Thyroid gland (tissue), 4 donors: ENCODE measurements at regions not wholly inside any gene's neighbourhood (a gene's known extent, or its start where the extent isn't known, plus 50 kb on each side); places are given as distances from the start of the nearest gene placed in this dataset.

Experiments used
- DNase-seq, 2 donors: peaks; one replicate each; pipeline ENCODE4 v3.0.0-alpha.2; 2019
- H3K27ac ChIP-seq, 3 donors: fragments of 200-600 bp; sonication (generic); 1 replicate in 2 of 3; 2 replicates in 1 of 3; pipeline ENCODE4 v1.5.1; 2016 to 2019; ENCODE audit warnings: mild to moderate bottlenecking in 1 of 3, moderate library complexity in 1 of 3
- H3K27me3 ChIP-seq: fragments of 200-600 bp; sonication (generic); one replicate; pipeline ENCODE4 v1.5.1; 2019
- H3K36me3 ChIP-seq, 2 donors: fragments of 200-600 bp; sonication (generic); one replicate each; pipeline ENCODE4 v1.5.1; 2016 to 2019
- H3K4me1 ChIP-seq, 2 donors: fragments of 200-600 bp; sonication (generic); one replicate each; pipeline ENCODE4 v1.5.1; 2017 to 2019
- H3K4me3 ChIP-seq, 3 donors: fragments of 200-600 bp; sonication (generic); replicated peaks in 1 of 3; 1 replicate in 2 of 3; 2 replicates in 1 of 3; pipeline ENCODE4 v1.5.1; 2016; ENCODE audit warnings: mild to moderate bottlenecking in 1 of 3
- H3K9me3 ChIP-seq: fragments of 200-600 bp; sonication (generic); one replicate; pipeline ENCODE4 v1.5.1; 2017
- POLR2A ChIP-seq, 2 donors: fragments of 450-650 bp; IDR thresholded peaks; one replicate each; pipeline ENCODE4 v1.6.1; 2017; ENCODE audit warnings: antibody characterized with exemption in 2 of 2, mild to moderate bottlenecking in 2 of 2, moderate library complexity in 1 of 2
- WGBS, 2 donors: methylation state at CpG; one replicate each; pipeline ENCODE4 v1.1.5; 2017; 5-methylcytosine and 5-hydroxymethylcytosine counted together
- intact Hi-C: fragments of 100-400 bp; cut with DNase I; formaldehyde crosslinking; loops from one replicate; pipeline ENCODE4 v1.15.1; 2023
- TF ChIP-seq, protein P1 (sequence below), 6 experiments: fragments of 200-600 bp in 3 of 6; fragments of 450-650 bp in 3 of 6; sonication (generic) in 3 of 6; IDR thresholded peaks; one replicate each; pipeline ENCODE4 v1.5.1; 2016 to 2019; ENCODE audit warnings: antibody characterized with exemption in 6 of 6, mild to moderate bottlenecking in 2 of 6, inconsistent platforms in 1 of 6, moderate library complexity in 1 of 6

DNA sequence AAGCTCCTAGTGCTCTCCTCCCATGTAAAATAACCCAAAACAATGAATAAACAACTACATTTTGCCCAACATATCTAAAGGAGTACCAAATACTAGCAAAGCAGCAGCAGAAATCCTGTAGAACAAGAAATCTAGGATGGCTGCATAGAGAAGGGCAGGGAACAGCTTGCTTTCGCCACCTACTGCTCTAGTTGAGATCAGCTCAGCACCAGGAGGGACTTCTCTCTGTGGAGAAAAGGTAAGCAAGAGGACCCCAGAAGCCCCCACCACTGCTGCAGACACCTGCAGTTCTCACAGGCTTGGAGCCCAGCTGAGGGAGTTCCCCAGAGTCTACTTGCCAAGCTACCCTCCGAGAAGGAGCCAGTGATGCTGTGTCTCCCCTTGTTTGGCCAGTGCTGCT lies 243.0 kb upstream of the CHST9 start:
- TF ChIP-seq, protein P1, sequence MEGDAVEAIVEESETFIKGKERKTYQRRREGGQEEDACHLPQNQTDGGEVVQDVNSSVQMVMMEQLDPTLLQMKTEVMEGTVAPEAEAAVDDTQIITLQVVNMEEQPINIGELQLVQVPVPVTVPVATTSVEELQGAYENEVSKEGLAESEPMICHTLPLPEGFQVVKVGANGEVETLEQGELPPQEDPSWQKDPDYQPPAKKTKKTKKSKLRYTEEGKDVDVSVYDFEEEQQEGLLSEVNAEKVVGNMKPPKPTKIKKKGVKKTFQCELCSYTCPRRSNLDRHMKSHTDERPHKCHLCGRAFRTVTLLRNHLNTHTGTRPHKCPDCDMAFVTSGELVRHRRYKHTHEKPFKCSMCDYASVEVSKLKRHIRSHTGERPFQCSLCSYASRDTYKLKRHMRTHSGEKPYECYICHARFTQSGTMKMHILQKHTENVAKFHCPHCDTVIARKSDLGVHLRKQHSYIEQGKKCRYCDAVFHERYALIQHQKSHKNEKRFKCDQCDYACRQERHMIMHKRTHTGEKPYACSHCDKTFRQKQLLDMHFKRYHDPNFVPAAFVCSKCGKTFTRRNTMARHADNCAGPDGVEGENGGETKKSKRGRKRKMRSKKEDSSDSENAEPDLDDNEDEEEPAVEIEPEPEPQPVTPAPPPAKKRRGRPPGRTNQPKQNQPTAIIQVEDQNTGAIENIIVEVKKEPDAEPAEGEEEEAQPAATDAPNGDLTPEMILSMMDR (IDR thresholded peaks at IDR 0.05): no peak
- no peak for TF ChIP-seq POLR2A (IDR thresholded peaks at IDR 0.05)
- DNase-seq: no peak
- 82% methylated on average over 2 of the region's 2 CpGs for WGBS, 2 donors
- Histone ChIP-seq H3K4me1 (no peaks in the 10 kb centered on the region), H3K4me3 (no peak overlapping the region), H3K9me3 (no peaks in the 10 kb centered on the region), H3K27ac (no peak overlapping the region), H3K27me3 (no peaks in the 10 kb centered on the region), H3K36me3 (no peaks in the 10 kb centered on the region)
- intact Hi-C loops: no loop called here

DNA sequence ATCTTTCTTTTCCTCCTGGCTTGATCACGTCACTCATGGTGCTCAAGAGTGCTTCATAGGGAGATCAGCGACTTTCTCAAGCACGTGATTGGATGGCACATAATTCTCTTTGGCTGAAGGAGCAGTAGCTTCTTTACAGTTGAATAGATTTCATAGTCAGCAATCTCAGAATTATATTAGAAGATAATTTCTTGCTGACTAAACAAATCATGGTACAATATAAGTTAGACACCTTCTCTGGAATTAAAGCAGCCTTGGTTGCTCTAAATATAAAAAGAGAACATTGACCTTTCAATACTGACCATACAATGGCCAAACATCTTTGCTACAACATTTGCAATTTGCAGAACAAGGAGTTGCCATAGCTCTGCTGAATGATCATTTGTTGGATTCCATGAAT lies 238.5 kb upstream of the CHST9 start:
- TF ChIP-seq, protein P1 (IDR thresholded peaks at IDR 0.05): no peak
- no peak for TF ChIP-seq POLR2A (IDR thresholded peaks at IDR 0.05)
- DNase-seq: no peak
- Histone ChIP-seq H3K36me3 (no peaks in the 10 kb centered on the region), H3K4me1 (no peaks in the 10 kb centered on the region), H3K9me3 (no peaks in the 10 kb centered on the region), H3K4me3 (no peak overlapping the region), H3K27ac (no peak overlapping the region), H3K27me3 (no peaks in the 10 kb centered on the region)
- 35 to 50% methylated on average over 3 of the region's 3 CpGs for WGBS, 2 donors
- intact Hi-C loops: no loop called here

DNA sequence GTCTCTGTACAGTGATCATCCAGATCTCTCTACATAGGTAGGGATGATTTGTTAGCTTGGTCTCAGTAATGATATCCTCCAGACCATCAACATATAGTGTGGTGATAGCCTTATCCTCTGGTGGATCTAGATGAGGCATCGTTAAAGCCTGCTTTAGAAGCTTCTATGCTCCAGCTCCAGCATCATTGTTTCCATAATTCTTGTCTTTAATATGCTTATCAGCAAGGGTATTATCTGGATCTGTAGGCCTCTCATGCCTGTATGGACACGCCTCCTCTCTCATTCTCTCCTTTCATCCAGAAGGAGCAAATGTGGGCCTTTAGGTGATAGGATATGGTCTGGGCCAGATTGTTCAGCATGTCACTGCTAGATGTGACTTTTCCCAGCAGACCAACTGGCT lies 234.5 kb upstream of the CHST9 start:
- DNase-seq: no peak
- Histone ChIP-seq H3K4me1 (no peaks in the 10 kb centered on the region), H3K9me3 (no peaks in the 10 kb centered on the region), H3K4me3 (no peak overlapping the region), H3K36me3 (no peaks in the 10 kb centered on the region), H3K27me3 (no peaks in the 10 kb centered on the region), H3K27ac (no peak overlapping the region)
- WGBS, 2 donors: 82 to 89% methylated on average over 2 of the region's 2 CpGs
- intact Hi-C loops: no loop called here
- no peak for TF ChIP-seq POLR2A (IDR thresholded peaks at IDR 0.05)
- TF ChIP-seq, protein P1 (IDR thresholded peaks at IDR 0.05): no peak

DNA sequence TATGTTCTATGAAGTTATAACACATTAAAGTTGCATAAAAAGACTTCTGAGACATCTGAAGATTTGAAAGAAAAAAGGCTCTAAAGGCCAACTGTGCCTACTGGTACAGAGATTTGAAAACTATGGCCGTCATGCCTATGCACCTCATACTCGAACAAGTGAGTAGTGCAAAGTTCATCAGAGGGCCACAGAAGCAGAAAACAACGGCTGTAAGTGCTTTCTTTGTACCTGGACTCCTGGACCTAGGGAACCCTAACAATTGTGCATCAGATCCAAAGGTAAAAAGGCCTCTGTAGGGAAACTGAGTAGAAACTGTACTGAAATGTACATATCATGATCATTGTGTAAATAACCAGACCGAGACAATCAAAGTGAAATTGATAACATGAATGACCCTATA lies 230.4 kb upstream of the CHST9 start:
- no peak overlapping the region for H3K4me3 ChIP-seq
- H3K27me3 ChIP-seq: no peaks in the 10 kb centered on the region
- no peak overlapping the region for H3K27ac ChIP-seq
- no peak for DNase-seq
- no peaks in the 10 kb centered on the region for H3K36me3 ChIP-seq
- 62 to 65% methylated on average over 4 of the region's 4 CpGs for WGBS, 2 donors
- H3K4me1 ChIP-seq: no peaks in the 10 kb centered on the region
- TF ChIP-seq, protein P1 (IDR thresholded peaks at IDR 0.05): no peak
- no peak for TF ChIP-seq POLR2A (IDR thresholded peaks at IDR 0.05)
- H3K9me3 ChIP-seq: no peaks in the 10 kb centered on the region
- intact Hi-C loops: no loop called here

DNA sequence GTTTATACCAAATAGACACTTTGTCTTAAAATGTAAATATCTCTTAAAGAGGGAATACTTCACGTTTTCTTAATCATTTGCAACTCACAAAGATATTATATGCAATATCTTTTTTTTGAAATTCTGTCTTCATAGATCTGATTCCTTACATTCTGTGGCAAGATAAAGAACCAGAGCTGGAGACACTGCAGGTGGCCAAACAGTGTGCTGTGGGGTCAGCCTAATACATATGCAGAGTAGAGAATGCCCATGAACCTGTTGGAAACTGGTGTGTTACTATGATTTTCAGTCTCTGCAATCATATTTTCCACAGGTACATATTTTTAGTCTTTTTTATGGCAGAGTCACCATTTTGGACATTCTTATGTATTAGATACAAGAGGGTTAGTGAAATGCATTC lies 229.6 kb upstream of the CHST9 start:
- H3K4me1 ChIP-seq: no peaks in the 10 kb centered on the region
- WGBS, 2 donors: 71 to 79% methylated on average over 1 of the region's 1 CpG
- H3K27me3 ChIP-seq: no peaks in the 10 kb centered on the region
- intact Hi-C loops: no loop called here
- no peak for TF ChIP-seq POLR2A (IDR thresholded peaks at IDR 0.05)
- TF ChIP-seq, protein P1 (IDR thresholded peaks at IDR 0.05): no peak
- no peak for DNase-seq
- no peak overlapping the region for H3K27ac ChIP-seq
- H3K36me3 ChIP-seq: no peaks in the 10 kb centered on the region
- H3K4me3 ChIP-seq: no peak overlapping the region
- no peaks in the 10 kb centered on the region for H3K9me3 ChIP-seq
